Left lung (tissue), 4 donors: ENCODE measurements at regions not wholly inside any gene's neighbourhood (a gene's known extent, or its start where the extent isn't known, plus 50 kb on each side); places are given as distances from the start of the nearest gene placed in this dataset.

Experiments
- ATAC-seq: fragments of 200-7000 bp; cut with Tn5 transposase; one replicate; pipeline ENCODE4 v1.9.1; 2020; ENCODE audit warnings: moderate library complexity
- DNase-seq, 4 donors: peaks; one replicate each; pipeline ENCODE4 v3.0.0-alpha.2; 2013 to 2020
- H3K27ac ChIP-seq, 2 donors: fragments of 200-600 bp; sonication (generic) in 1 of 2; one replicate each; pipeline versions ENCODE4 v1.5.0 to v1.8.0; 2020 to 2021
- H3K27me3 ChIP-seq, 2 donors: fragments of 200-600 bp; sonication (generic) in 1 of 2; one replicate each; pipeline versions ENCODE4 v1.5.0 to v1.8.0; 2020 to 2021
- H3K36me3 ChIP-seq, 2 donors: fragments of 200-600 bp; sonication (generic) in 1 of 2; one replicate each; pipeline versions ENCODE4 v1.5.0 to v1.8.0; 2020 to 2021
- H3K4me1 ChIP-seq, 2 donors: fragments of 200-600 bp; one replicate each; pipeline ENCODE4 v1.8.0; 2021
- H3K4me3 ChIP-seq, 2 donors: fragments of 200-600 bp; sonication (generic) in 1 of 2; one replicate each; pipeline versions ENCODE4 v1.5.0 to v1.8.0; 2020 to 2021; ENCODE audit warnings: mild to moderate bottlenecking in 1 of 2
- H3K9me3 ChIP-seq, 2 donors: fragments of 200-600 bp; sonication (generic) in 1 of 2; one replicate each; pipeline versions ENCODE4 v1.5.0 to v1.8.0; 2020 to 2021
- intact Hi-C, 2 donors: fragments of 100-400 bp; cut with DNase I; formaldehyde crosslinking; loops; one replicate each; pipeline versions ENCODE4 v1.11.2 to v1.14.2; 2022
- TF ChIP-seq, protein P1 (sequence below), 2 donors: fragments of 200-600 bp; sonication (generic) in 1 of 2; IDR thresholded peaks; one replicate each; pipeline versions ENCODE4 v1.5.0 to v1.8.0; 2021; ENCODE audit warnings: antibody characterized with exemption in 2 of 2
- donor health status: DM: no; HTN: yes; CAD: no.
- donor health status: DM: no; HTN: no; CAD: no.

DNA sequence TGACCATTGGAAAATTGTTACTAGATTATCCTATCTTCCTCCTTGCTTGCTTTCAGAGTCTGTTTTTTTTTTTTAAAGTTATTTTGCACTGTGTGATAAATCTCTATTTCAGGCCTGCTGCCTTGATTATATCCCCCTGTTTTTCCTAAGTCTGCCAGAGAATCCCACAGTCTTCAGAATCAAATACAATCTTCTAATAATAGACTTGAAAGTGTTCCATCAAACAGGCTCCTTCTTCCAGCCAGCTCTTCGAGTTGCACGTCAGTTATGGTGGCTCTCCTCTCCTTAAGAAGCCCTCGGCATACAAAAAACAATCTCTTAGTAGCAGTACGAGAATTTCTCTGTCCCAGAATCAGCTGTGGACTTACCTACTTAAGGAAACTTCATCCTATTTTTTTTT is 92.9 kb upstream of the NOX3 start:
- Histone ChIP-seq H3K9me3 (no peaks in the 10 kb centered on the region), H3K36me3 (no peaks in the 10 kb centered on the region), H3K27ac (no peak overlapping the region), H3K4me1 (no peaks in the 10 kb centered on the region), H3K27me3 (no peaks in the 10 kb centered on the region), H3K4me3 (no peak overlapping the region)
- DNase-seq = no peak
- TF ChIP-seq, protein P1, sequence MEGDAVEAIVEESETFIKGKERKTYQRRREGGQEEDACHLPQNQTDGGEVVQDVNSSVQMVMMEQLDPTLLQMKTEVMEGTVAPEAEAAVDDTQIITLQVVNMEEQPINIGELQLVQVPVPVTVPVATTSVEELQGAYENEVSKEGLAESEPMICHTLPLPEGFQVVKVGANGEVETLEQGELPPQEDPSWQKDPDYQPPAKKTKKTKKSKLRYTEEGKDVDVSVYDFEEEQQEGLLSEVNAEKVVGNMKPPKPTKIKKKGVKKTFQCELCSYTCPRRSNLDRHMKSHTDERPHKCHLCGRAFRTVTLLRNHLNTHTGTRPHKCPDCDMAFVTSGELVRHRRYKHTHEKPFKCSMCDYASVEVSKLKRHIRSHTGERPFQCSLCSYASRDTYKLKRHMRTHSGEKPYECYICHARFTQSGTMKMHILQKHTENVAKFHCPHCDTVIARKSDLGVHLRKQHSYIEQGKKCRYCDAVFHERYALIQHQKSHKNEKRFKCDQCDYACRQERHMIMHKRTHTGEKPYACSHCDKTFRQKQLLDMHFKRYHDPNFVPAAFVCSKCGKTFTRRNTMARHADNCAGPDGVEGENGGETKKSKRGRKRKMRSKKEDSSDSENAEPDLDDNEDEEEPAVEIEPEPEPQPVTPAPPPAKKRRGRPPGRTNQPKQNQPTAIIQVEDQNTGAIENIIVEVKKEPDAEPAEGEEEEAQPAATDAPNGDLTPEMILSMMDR (IDR thresholded peaks at IDR 0.05) = no peak
- intact Hi-C loops = no loop called here
- ATAC-seq = no peak

DNA sequence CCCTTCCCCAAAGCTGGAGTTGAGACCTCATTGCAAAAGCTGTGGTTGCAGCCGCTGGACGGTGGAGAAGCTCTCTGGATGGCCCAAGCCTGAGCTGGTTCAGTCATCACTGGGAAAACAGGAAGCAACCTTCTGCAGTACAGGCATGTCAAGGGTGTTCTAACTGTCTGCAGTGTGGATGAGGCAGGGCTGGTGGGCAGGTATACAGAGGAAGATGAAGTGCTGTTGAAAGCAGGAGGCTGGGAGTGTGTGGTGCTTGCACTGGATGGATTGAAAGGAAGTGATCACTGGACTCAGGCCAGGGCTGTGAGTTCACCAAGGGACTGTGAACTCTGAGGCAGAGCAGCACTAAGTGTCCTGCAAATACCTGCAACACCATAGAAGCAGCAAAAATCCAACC is 89.0 kb upstream of the NOX3 start:
- Histone ChIP-seq H3K27ac (no peak overlapping the region), H3K36me3 (no peaks in the 10 kb centered on the region), H3K4me3 (no peak overlapping the region), H3K27me3 (no peaks in the 10 kb centered on the region), H3K4me1 (no peaks in the 10 kb centered on the region), H3K9me3 (no peaks in the 10 kb centered on the region)
- TF ChIP-seq, protein P1 (IDR thresholded peaks at IDR 0.05) = no peak
- intact Hi-C loops = no loop called here
- no peak for DNase-seq
- no peak for ATAC-seq

DNA sequence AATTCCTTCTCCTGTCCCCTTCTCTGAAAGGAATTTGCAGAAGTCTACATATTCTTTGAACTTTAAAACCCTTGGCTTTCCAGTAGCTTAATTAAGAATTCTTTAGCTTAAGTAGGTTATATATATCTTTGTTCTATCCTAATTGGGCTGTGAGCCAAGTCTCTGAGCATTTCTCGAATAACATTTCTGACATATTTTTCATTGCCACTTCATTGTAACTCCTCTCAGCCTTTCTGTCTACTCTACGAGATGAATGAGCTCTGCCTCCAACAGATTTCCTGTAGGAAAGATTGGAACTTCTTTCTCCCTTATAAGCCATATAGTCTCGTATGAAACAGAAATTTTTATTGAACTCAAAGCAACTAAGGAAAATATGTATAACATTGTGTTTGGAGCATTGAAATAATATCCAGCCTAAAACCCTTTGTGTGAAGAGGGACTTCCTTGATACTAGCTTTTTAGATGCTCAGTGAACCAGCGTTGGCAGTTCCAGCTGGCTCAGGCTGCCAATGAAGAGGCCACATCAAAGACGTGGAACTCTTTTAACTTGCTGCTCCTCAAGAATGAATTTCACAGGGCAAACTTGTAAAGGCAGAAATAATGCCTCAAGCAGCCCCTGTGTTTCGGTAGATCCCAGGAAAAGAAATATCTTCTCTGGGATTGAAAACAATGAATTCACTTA is 87.7 kb upstream of the NOX3 start:
- Histone ChIP-seq H3K4me1 (no peaks in the 10 kb centered on the region), H3K9me3 (no peaks in the 10 kb centered on the region), H3K27ac (no peak overlapping the region), H3K36me3 (no peaks in the 10 kb centered on the region), H3K4me3 (no peak overlapping the region), H3K27me3 (no peaks in the 10 kb centered on the region)
- DNase-seq (peak in 2 of 4 donors; percentile 47 to 59), ATAC-seq (no peak)
- TF ChIP-seq, protein P1 (IDR thresholded peaks at IDR 0.05) = no peak
- intact Hi-C loops = no loop called here

DNA sequence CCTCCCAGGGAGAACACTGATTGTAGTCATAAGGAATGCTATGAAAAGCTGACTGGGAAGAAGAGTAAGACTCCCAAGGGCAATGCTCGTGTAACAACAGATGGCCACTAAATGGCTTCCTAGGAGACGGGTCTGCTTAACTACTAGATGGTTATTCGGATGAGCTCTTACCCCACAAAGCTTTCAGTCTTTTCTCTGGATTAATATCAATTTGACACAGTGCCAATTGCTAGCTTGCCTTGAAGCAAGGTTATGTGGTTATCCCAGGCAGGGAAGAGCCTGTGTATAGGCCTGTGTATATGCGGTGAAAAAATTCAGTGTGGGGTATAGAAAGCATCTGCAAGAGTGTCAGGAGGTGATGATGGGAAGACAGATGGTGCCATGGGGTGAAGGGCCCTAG is 86.4 kb upstream of the NOX3 start:
- TF ChIP-seq, protein P1 (IDR thresholded peaks at IDR 0.05) = no peak
- H3K27me3 ChIP-seq = no peaks in the 10 kb centered on the region
- H3K4me3 ChIP-seq = no peak overlapping the region
- H3K36me3 ChIP-seq = no peaks in the 10 kb centered on the region
- intact Hi-C loops = no loop called here
- DNase-seq (no peak), ATAC-seq (no peak)
- H3K4me1 ChIP-seq = no peaks in the 10 kb centered on the region
- no peak overlapping the region for H3K27ac ChIP-seq
- H3K9me3 ChIP-seq = no peaks in the 10 kb centered on the region

DNA sequence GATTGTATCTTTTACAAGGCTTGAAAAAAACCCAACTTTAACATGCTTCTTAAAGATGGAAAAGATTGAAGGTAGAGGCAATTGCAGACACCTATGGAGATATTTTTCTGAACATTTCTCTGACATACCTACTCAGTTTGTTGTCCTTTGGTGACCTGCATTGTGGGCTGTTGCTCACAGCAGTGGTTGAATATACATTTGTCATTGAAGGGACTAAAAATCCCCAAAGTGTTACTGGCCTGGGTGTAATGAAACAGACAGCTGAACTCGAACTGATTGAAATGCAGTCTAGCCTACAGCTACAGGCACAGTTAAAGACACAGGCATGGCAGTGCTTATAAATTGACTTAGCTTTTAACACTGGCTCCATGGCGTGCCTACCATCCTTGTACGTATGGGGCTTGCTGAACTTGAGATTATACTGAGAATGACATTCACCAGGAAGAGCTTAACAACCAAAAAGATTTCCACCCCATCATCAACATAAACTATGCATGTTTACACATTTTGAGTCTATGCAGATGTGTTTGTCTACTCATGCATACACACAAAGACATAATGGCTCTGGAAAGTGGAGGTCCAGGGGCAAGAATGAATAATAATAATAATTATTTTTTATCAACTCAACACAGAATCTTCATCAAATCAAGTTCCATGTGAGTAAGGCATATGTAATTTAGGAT is 83.2 kb upstream of the NOX3 start:
- no peaks in the 10 kb centered on the region for H3K27me3 ChIP-seq
- no peaks in the 10 kb centered on the region for H3K4me1 ChIP-seq
- no peak overlapping the region for H3K27ac ChIP-seq
- peaks cover 0 to 1% of the 10 kb centered on the region in 2 donors for H3K9me3 ChIP-seq
- H3K36me3 ChIP-seq = no peaks in the 10 kb centered on the region
- no peak overlapping the region for H3K4me3 ChIP-seq
- TF ChIP-seq, protein P1 (IDR thresholded peaks at IDR 0.05) = no peak
- DNase-seq (no peak), ATAC-seq (no peak)
- intact Hi-C loops = no loop called here
